GM19351 (cell line): ENCODE measurements at regions not wholly inside any gene's neighbourhood (a gene's known extent, or its start where the extent isn't known, plus 50 kb on each side); places are given as distances from the start of the nearest gene placed in this dataset.

Source experiments
- ATAC-seq: cut with Tn5 transposase; IDR thresholded peaks from one replicate; pipeline ENCODE4 v1.9.1; 2021; ENCODE audit warnings: mild to moderate bottlenecking, moderate library complexity; ENCODE audit not compliant: unreplicated experiment

DNA sequence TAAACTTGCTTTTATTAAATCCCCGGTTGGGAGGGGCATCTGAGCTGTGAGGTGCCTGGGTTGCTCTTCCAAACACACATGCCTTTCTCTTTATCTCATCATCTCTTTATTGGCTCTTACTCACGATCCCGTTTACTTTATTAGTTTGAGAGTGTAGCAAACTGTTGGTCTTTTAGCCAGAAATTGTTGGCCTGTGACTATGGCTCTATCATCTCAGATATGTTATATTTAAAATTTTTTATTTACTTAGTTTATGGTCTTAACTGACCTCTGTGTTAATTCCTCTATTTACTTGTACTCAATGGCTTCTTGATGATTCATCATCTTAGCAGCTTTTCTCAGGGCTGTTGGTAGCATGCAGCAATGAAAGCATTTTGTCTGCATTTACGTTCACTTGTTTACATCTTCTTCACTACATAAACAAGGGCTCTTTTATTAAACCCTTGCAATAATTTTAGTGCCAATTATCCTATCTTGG lies 408.4 kb downstream of the HRH4 start:
- ATAC-seq = no peak

DNA sequence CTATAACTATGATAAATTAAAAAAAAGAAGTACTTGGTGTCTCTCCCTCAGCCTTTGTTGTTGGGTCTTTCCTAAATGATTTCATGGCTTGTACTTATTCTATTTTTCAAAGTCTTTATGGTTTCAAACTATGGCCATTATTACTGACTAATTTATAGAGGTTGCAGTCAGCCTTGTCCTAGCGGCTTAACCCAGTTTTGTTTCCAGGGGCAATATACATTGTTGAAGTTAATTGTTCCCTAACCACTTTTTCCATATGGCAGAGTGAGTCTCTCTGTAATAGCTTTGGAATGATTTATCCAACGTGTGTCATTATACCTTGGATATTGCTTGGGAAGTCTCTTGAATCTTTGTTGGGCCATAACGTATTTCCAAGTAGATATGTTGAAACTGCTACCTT lies 408.8 kb downstream of the HRH4 start:
- no peak for ATAC-seq

DNA sequence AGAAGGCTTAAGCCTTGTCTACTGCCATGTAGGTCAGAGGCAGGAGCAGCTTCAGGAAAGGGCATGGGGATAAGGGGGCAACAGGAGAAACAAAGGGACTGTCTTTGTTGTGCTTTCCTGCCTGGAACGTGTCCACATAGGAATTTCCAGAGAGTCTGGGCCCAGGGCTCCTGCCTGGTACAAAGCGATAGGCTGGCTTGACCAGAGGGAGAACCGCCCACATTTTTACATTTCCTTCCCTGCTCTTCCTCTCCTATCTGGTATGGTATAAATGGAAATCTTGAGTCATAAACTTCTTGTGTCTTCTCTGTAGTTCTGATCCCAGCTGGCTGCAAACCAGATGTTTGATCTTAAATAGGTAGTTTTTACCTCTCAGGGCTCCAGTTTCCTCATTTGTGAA lies 414.8 kb downstream of the HRH4 start:
- ATAC-seq = no peak

DNA sequence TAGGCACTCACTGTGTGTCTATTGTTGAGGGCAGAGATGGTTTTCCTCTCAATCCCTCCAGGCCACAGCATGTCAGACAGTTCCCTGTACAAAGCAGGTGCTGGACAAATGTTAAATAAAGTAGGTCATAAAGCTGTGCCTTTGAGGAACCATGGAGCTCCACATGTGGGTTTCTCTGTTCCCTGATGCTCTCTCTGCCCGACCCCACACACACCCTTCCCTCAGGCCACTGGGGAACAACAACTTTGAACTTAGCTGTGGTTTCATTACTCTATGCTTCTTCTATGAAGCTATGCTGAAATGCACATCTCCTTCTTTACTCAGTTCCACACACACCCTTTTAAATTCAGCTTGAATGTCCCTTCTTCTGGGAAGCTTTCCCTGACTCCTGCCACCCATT lies 415.3 kb downstream of the HRH4 start:
- ATAC-seq = no peak

DNA sequence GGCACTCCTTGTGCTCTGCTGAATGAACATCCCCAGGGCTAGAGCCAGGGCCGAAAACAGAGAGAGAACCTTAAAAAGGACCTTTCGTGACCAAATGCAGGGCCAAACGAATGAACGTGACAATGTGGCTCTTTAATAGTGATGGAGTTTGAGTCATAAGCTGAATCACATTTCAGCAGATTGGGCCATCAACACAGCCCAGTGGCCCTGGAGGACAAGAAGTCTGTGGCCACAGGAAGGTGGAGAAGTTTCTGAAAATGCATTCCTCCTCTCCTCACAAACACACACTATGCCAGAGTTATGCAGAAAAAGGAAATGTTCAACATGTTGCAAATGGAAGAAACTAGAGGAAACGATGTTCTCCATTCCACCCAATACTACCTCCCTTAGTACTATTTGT lies 415.8 kb downstream of the HRH4 start:
- no peak for ATAC-seq

DNA sequence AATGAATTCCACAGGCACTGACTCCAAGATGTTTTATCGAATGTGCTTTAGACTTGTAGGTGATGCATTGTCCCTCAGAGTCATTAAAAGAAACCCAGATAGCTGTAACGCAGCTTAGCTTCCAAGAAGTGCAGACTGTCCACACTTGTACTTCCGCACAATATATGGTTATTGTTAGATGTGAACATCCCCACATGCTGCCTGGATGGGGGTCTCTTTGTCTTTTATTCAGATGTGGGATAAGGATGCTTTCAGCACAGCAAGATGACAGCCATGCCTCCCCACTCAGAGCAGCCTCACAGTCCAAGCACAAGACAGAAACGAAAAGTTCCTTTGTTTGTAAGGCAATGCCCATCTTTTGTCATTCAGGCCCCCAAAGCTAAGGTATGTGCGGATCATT lies 416.6 kb downstream of the HRH4 start:
- no peak for ATAC-seq

DNA sequence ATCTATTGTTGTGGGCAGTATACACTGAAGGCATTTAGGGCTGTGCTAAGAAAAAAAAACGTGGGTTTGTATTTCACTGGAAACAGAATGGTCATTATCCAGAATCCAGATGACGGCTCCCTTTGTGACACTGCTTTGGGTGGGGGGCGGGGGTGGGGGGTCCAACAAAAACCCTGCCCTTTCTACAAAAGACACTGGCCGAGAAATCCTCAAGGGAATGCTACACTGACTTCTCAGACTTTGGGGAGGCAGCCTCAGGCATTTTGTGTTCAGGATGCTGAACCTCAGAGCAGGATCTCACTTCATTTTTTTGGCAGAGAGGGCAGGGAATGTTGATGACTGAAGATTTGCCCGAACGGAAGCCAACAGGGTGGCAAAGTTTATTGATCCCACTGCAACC lies 417.1 kb downstream of the HRH4 start:
- ATAC-seq = no peak

DNA sequence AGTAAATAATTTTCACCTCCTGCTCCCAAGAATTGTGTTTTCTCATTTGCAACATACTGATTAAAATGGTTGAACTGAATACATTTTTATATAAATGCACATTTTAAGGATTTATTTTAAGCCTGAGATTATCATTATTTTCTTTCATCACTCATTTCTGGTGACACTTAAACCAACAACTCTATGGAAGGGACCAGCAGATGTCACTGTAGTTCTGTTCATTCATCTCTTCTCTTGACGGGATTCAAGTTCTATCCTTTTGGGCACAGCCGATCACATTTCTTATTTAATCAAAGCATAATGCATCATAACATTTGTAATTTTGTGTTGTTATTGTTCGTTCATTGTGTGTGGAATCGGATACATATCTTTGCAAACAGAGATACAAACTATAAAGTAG lies 417.9 kb downstream of the HRH4 start:
- no peak for ATAC-seq

DNA sequence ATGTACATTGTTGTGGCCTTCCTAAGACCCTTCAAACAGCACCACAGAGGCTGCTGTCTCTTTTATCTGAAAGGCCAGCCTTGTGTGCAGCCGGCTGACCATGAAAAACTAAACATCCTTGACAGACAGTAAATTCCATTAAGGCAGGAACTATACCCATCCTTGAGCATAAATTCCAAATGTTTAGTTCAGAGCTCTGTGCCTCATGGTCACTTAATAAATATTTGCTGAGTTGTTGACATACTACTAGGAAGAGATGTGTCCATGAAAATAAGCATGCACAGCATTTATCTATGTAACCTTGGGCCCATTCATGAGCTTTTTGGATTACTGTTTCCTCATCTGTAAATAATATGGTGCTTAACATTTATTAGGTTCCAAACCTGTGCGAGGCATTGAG lies 424.8 kb downstream of the HRH4 start:
- ATAC-seq = no peak

DNA sequence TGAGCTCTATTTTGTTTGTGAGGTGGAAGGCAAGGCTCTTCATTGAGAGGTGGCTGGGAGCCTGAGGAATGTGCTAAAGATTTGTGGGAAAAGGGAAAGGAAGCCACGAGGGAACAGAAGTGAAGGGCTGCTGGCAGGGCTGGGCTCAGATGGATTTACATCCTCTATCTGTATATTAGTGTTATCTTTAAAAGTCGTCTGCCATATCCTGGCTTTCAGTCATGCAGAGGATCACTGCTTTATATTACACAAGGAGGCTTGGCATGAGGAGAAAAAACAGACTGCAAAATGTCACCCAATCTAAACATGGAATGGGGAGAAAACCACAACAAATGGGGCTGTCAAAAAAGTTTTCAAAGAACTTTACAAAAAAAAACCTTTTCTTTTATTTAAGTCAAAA lies 434.4 kb downstream of the HRH4 start:
- no peak for ATAC-seq

DNA sequence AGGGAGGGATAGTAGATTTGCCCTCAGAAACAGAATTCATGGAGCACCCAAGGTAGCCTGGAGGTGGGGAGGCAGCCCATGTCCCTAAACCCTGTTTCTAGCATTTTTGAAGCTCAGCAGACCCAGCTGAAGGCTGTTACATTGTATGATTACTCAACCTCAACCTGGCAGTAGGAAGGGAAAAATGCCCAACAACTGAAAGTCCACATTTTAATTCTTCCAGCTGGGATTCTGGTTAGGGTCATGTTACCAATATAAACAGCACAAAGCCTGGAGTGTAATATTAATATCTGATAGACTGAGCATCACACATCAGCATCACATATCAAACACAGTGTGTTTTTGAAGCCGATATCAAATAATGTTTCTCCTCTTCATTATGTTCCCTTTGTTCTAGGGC lies 437.0 kb downstream of the HRH4 start:
- ATAC-seq = no peak

DNA sequence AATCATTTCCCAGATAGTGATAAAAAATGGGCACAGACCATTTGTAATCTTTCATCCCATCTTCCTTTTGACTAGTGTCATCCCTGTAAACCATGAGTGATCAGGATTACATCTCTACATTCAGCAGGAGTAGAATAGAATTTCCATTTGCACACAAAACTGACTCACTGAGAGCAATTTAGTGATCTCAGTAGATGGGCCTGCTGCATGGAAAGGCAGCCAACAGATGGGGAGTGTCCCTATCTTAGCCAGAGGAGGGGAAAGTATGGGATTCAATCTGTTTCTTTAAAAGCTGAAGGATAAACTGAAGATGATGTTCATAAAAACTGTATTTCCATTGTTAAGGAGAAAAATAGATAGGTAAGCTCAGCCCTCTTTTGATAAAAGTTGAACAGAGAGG lies 441.7 kb downstream of the ZNF521 start:
- ATAC-seq = no peak

DNA sequence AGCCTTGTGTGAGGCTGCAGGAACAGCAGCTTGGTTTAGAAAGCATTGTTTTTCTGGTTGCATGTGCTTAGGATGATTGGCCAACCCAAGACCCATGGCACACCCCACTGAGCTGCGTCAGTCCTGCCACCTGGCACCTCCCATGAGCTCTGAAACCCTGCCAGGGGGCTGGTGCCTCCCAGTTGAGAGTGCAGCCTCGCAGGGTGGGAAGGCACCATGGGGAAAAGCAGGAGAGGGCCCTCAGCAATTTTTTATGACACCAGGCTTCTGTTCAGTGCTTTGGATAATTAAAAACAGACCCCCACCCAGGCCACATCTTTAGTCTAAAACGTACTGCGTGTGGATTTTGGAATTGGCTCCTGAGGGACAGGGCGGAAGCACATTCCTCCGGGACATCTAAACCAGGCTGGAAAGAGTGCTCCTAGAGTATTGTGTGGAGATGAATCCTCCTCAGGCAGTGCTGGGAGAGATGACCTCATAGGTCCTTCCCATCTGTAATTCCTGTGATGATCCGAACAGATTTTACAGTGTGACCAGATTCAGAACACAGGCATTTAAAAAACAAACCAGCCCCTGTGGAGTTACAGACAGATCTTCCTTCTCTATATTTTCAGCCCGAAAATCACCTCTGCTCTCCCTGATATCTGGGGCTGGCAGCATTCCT lies 438.3 kb downstream of the ZNF521 start:
- ATAC-seq = no peak

DNA sequence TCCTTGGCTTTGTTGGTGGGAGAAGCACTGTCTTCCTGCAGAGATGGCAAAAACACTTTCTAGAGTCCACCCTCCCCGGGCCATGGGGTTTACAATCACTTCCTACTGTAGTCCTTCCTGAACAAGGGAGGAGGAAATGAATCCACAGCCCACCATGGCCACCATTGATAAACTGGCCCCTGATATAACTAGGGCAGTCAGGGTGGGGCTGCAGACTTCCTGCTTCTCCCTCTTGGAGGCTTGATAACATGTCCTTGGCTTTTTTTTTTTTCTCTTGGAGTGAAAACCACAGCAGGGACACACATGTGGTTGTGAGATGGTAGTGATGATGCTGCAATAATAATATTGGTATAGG lies 437.8 kb downstream of the ZNF521 start:
- no peak for ATAC-seq

DNA sequence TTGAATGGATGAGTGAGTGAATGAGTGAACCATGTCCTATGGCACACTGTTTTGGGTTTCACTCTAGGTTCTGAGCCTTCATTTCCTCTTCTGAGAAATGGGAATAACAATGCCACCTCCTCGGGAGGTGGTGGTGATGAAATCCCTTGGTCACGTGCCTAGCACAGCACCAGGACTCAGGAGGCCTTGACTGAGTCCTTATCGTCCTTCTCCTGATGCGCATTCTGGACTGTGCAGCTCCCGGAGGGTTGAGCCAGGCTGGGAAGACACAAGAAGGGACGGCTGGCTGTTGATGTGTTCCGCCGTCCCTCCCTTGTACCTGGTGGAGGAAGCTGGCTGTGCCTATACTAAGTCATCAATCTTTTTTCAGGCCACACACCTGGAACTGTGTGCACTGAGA lies 437.3 kb downstream of the ZNF521 start:
- ATAC-seq = no peak

DNA sequence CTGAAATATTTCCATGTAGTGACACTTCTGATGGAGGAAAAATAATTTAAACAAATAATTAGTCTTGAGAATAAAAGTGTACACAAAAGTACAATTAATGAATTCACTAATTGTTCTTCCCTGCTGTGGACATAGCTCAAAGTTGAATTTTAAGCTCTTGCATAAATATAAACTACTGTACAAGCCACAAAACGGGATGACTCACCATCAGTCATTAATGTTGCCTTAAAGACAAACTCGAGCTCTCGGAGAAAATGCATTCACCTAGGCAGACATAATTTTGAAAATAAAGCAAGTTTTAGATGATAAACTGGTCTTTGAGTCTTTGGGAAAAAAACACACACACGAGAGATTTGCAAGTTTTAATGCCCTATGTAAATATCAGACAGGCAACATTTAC lies 436.4 kb downstream of the ZNF521 start:
- ATAC-seq = no peak

DNA sequence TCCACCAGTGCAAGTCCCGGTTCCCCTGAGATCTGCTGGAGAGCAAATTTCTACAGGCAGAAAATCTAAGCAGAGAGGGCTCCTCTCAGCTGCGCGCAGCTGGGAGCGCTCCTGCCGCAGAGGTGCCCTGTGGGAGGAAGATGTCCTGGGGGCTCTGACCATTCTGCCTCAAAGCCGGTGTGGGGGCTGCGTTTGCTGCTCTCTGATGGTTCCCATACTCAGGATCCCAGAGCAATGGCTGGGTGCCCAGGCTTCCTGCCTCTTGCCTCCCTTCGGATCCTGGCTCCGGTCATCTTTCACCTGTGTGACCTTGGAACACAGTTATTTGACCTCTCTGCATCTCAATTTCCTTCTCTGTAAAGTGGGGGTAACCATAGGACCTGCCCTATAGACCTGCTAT lies 434.2 kb downstream of the ZNF521 start:
- no peak for ATAC-seq

DNA sequence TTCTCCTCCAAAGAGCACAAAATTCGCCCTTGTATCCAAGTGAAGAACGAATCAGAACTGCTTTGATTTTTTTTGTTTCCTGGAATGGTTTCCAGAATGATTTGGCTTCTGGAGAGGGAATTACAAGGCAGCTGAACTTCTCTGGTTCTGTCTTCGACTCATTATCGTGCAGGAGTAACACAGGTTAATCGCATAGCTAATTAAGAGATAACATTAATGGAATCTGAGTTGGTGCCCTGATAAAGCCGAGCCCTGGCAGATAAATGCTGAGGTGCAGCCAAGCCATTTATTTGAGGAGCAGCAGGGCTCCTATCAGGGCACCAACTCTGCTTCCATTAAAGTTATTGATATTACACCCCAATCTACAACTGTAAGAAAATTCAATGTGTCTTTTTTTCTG lies 433.7 kb downstream of the ZNF521 start:
- ATAC-seq = no peak

DNA sequence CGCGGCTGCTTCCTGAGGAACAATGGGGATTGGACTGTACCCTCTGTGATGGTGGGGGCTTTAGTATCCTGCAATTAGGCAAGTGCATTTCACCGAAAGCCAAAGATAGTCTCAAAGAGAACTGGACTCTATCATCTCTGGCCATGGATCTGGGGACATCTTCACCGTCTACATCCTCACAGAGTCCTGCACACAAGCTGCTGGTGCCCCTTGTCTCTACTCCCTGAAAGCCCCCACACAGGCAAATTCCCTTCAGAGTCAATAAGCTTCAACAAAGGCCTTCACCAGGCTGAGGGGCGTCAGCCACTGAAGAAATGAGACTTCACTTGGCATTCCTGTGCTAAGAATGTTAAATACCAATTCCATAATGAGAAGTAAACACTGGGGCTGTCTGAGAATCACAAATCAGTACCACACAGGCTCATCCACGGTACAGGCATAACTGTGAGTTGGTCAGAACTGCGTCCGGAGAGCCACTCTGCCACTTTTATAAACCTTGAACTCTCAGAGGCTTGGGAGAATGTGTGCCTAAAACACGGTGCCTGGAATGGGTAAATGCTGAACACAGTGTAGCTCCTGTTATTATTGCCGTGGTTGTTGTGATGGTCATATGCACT lies 432.7 kb downstream of the ZNF521 start:
- ATAC-seq = no peak

DNA sequence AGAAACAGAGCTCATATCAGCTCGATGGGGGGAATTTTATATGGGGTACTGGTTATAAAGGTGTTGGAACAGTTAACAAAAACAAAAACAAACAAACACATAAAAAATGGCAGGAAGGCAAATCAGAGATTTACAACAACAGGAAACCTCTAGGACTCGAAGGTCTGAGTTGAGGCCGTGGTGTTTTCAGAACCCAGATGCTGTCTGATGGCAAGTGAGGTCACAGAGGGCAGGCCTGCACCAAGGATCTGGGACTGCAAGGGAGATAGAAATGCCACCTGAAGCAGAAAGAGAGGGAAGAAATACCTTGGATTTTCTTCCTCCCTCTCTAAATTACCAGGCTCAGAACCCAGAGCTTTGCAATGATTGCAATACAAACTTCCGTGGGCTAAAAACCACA lies 429.5 kb downstream of the ZNF521 start:
- peak; percentile 50 for ATAC-seq

DNA sequence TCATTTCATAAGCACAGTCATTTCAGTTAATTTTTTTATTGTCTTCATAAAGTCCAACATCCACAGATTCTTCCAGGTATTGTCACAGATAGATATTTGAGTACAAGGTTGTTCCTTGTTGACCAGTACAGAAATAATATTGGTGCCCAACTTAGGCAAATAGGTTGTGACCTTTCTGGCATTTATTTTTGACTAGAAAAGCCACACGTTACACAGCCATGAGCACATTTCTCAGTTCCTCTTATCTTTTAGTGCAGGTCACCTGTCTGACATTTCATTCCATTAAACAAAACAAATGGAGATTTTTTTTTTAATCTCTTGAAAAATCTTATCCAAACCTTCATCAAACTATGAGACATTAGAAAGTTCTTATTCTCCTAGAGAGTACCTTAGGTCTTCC lies 428.8 kb downstream of the ZNF521 start:
- peak; percentile 90 for ATAC-seq

DNA sequence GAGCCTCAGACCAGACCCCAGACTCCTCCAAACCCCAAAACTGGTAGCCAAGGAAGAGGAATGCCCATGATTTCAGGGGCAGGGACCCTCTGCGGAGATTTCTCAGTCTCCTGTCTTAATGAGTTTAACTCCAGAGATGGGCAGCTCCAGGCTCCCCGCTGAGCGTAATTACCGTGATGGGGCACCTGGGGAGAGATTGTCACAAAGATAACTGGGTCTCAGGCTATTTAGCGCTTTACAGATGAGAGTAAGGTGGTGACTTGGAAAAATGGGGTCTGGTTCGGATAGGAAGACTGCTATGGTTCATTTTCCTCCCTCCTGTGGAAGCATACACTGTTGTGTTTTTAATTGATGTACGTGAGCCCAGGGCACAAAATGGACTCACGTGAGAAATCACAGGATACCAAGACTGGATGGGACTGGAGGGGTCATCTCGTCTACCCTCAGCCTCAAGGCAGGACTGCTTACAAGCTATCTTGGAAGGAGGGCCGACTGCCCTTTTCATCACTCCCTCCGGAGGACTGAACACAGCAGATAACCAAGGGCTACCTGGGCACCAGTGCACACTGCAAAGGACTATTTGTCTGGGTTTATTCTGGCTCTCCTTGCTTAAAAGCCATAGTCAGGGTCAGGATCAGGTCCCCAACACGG lies 427.8 kb downstream of the ZNF521 start:
- no peak for ATAC-seq

DNA sequence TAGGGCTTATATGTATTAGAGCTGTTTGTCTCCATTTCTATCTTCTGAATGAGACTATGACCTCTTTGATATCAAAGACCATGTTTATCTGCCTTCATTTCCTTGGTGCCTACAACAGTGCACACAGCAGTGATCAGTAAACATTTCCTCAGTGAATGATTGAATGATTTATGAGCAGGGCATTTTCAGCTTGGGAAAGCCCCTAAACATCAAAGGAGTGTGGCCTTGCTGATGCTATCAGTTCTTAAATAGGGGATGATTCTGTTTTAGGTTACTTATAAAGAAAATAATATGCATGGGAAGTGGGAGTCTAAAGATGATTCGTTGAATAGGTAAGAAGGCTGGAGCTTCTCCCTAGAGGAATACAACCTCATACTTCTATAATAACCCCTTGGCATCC lies 425.3 kb downstream of the ZNF521 start:
- ATAC-seq = no peak
